Stimulated activated CD4-positive, alpha-beta T cell treated with anti-CD3 and anti-CD28 coated beads, Interleukin-1b, Interleukin-23, amount 100 ng/mL, for 24 hours (primary cell): ENCODE measurements at regions not wholly inside any gene's neighbourhood (a gene's known extent, or its start where the extent isn't known, plus 50 kb on each side); places are given as distances from the start of the nearest gene placed in this dataset.

Experiments used
- DNase-seq, 4 experiments: peaks; one replicate each; pipeline ENCODE4 v3.0.0-alpha.2; 2020; ENCODE audit warnings: low read depth in 4 of 4, low spot score in 1 of 4

GRCh38 chr5:8048920-8049319, 180.0 kb downstream of the MTRR start:
- DNase-seq: no peak

- DNase-seq: no peak
Measured at GRCh38 chr5:8050616-8051175, 181.7 kb downstream of the MTRR start.

GRCh38 chr5:8053270-8053669, 184.3 kb downstream of the MTRR start:
- DNase-seq: no peak

DNA sequence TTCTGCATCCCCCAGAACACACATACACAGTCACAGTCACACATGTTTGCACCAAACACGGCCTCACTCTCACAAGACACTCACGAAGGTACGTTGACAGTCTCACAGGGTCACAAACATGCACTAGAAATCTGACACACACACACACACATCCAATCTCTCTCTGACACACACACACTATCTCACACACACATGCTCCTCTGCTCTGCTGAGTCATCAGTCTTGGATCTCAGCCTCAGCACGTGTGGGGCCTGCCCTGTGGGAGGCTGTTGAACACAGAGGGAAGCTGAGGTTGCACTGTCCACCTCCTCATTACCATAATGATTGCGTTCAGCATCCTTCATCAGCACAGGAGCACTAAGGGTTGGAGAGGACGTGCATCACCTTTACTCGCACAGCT, 188.8 kb downstream of the MTRR start:
- DNase-seq: no peak

DNA sequence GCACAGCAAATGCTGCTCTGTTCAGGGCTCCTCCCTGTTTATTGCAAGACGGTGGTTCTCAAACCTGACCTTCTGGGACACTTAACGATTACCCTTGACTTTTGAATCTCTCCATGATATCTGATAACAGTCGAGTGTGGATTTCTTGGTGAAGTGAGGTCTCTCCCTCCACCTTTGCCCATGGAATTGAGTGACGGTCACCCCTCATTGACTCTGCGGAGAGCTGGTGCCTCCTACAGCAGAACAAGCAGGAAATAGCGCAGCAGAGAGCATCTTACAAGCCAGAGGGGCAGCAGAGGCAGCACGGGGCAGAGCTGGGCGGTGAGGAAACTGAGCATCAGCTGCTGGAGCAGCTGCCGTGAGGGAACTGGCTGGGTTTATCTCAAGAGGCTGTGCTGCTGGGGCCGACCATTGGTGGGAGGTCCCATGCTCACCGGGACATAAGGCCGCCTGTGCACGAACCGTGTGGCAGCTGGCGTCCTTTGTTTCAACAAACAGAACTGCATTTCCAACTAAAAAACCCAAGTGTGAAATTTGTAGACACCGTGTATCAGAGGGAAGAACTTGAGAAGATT, 189.8 kb downstream of the MTRR start:
- DNase-seq: no peak

GRCh38 chr5:8059337-8059736, 190.4 kb downstream of the MTRR start:
- DNase-seq: no peak

DNA sequence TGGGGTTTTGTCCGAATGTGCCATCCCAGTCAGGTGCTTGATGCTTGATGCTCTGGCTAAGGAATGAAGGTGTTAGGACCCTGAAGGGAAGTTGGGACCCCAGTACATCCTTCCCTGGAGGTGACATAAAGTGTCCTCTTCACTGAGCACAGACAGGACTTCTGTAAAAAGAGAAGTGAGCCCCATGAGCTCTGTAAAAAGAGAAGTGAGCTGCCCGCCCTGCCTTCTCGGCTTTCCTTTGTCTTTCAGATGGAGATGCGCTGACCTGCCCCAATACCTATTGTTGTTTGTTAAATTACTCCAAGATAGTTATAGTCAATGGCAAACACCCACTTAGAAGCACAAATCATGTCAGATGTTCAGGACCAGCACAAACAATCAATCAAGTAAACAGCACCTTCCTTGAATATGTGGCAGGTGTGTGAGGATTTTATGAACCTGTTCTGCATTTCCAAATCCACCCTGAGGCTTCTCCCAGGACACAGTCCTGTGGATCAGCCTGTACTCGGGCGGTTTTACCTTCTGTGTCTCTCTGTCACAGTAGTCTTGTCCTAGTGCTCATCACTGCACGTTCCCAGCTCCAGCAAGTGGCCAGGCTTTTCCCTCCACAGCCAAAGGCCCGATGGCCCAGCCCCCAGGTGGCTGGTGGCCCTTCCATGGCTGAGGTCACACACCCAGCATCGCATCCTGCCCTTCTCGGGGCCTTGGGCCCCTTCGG, 191.4 kb downstream of the MTRR start:
- DNase-seq: no peak

GRCh38 chr5:8060953-8061429, 192.0 kb downstream of the MTRR start:
- DNase-seq: no peak

GRCh38 chr5:8062521-8062920, 193.6 kb downstream of the MTRR start:
- DNase-seq: no peak

DNA sequence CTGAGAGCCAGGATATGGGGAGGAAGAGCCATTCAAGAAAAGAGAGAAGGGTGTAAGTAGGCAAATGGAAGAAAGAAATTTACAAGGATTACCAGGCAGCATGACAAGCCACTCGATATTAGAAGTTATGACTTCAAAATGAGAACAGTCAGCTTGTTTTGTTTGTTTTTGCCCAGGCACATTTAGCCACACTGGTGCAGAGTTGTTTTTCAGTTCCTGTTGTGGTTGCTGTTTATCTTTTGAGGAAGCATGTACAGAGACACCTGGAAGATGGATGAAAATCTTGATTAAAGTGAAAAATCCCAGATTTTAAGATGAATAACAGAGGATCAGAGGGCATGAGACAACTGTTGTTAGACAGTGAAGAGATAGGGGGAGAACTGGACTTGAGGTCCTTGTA, 199.1 kb downstream of the MTRR start:
- DNase-seq: no peak

DNA sequence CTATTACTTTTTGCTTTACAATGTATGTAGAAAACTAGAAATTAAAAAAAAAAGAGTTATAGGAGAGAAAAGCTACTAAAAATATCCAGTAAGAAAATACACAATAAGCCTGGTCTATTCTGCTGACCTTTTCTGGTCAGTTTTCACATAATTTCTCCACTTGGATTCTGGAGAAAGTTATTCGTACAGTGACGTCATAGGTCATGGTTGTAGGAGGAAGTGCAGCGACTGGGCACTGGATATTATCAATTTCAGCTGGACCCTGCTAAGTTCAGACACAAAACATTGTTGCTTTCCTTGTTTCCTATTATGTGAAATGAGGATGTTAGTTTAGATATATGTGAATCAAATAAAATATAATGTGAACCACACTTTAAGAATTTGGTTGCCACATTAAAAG, 201.2 kb downstream of the MTRR start:
- no peak for DNase-seq

DNA sequence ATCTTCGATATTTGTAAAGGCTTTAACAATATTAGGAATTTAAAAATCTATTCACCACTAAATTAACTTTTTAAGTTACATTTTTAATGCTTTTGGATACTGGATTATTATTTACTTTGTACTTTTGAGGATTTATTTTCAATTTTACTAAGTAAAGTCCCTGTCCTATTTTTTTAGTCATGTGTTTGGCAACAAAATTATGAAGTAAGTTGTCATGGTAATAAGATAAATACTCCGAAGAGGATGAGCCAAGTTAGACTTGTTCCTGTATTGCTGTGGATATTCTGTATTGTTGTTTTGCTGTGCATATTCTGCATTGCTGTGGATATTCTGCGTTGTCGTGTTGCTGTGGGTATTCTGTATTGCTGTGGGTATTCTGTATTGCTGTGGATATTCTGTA, 210.1 kb downstream of the MTRR start:
- no peak for DNase-seq

GRCh38 chr5:8081179-8081578, 212.2 kb downstream of the MTRR start:
- no peak for DNase-seq

- DNase-seq: no peak
Measured at GRCh38 chr5:8093669-8094068, 224.7 kb downstream of the MTRR start.

DNA sequence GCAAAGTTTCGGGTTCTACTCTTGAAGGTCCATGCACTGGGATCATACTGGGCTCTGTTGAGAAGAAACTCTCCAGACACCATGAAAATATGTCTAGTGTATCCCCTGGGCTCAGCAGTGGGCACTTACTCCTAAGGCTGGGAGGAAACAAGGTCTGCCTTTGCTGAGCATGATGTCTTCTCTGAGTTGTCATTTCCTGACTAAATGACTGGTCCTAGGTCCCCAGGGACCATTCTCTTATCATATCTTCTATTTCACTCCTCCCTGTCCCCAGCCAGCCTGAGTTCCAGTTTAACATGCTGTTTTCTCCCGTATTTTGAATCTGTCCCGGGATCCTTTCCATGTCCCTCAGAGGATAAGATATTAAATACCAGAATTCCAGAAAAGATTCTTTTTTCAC, 225.4 kb downstream of the MTRR start:
- DNase-seq: no peak

DNA sequence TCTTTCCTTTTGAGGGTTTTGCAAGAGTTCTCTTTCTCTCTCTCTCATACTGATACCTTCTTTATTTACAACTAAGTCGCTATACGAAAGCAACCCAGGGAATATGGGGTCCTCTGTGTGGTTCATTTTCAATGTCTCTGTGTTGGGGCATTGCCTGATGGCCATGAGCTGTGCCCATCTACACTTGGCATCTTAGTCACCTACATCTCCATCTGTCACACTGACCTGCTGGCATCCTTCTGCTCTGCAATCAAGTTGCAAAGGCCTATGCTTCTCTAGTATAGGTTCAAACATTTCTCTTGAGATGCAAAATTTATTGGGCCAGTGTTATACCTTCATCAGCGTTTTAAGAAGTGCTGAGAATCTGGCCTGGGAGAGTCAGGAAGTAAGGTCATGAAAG, 228.2 kb downstream of the MTRR start:
- DNase-seq: no peak

- DNase-seq: no peak
Measured at GRCh38 chr5:8098081-8098480, 229.1 kb downstream of the MTRR start.

DNA sequence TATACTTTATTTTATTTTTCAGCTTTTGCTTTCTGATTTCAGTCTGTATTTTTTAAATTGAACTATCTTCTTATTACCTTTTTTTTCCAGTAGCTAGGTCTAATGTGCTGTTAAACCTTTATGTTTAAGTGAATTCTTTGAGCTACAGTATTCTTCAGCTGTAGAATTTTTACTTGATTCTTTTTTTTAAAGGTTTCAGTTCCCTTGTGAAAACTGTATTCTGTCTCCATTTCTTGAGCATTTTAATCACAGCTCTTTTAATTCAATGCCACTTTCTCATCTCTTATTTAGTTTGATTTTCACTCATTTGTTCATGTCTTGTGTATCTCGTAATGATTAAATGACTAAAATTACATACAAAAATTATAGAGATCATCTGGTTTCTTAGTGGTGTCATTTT, 233.8 kb downstream of the MTRR start:
- no peak for DNase-seq

GRCh38 chr5:8114597-8115266, 245.8 kb downstream of the MTRR start:
- DNase-seq: no peak

DNA sequence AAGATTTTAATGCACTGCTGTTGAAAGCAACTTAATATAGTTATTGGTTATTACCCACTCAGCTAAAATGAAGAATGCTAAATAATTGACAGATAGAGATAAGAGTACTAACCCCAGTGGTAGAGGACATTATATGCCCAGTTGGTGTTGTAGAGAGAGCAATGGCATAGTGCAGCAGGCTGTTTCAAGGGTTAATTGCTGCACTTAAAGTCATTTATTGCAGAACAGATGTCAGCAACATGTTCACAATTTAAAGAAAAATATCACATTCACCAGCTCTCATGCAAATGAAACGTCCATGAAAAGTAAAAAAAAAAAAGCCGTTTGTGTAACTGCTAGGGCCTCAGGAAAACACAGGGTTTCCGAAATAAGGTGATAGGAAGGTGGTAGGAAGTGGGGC, 254.6 kb downstream of the MTRR start:
- no peak for DNase-seq

DNA sequence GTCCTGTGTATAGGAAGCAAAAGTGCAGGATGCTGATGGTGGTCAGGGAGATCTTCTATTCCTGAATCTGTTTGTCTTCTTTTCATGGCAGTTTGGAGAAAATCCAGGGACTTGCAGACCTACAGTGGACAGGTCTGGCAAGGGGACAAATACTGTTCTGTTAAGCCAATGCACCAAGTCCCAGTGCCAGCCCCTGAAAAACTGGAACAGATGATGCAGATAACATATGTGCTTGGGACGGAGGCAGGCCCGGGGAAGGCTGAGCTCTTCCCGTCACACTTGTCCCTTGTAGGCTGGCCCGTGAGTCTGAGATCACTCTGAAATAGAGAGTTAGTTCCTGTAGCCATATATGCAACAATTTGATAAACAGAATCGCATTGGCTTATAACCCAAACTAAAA, 265.7 kb downstream of the MTRR start:
- no peak for DNase-seq

DNA sequence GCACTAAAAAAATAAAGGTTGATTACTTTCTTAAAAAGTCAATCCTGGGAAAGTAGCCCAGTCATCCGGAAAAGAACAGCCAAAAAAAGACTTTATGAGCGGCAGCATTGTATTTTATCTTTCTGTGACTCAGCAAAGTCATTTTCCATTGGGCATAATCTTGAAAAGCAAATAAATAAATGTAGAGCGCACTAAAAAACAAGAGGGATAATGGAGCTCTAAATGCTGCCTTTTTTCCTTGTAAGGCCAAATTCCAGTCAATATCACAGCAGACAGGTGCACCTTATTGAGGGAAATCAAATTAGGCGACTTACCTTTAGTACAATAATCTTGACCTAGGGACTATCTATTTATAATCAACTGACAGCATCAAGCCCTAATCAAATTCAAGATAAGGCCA, 266.8 kb downstream of the MTRR start:
- no peak for DNase-seq
